ENCODE measurements at regions not wholly inside any gene's neighbourhood (a gene's known extent, or its start where the extent isn't known, plus 50 kb on each side); places are given as distances from the start of the nearest gene placed in this dataset.
"Not testable (repeated sequence)": the region's sequence is repeated elsewhere in the genome, so short reads cannot be mapped to it uniquely, and the experiment has no call there.

- DNase-seq, result no peak
Observed at GRCh38 chr6:118718903-118719302, 67.5 kb upstream of the CEP85L start.

- no peak for DNase-seq
Observed at GRCh38 chr6:118718297-118718696, 66.9 kb upstream of the CEP85L start.

GRCh38 chr6:118717106-118717505 lies 65.7 kb upstream of the CEP85L start:
- no peak for DNase-seq

- DNase-seq, result not testable (repeated sequence)
Observed at GRCh38 chr6:118715907-118716306, 64.5 kb upstream of the CEP85L start.

GRCh38 chr6:118715376-118715775 lies 64.0 kb upstream of the CEP85L start:
- no peak for DNase-seq

- DNase-seq, result no peak
Observed at GRCh38 chr6:118714756-118715155, 63.4 kb upstream of the CEP85L start.

GRCh38 chr6:118712969-118713368 lies 61.6 kb upstream of the CEP85L start:
- no peak for DNase-seq

GRCh38 chr6:118710616-118711015 lies 59.2 kb upstream of the CEP85L start:
- no peak for DNase-seq

- DNase-seq, result no peak
Observed at GRCh38 chr6:118709859-118710350, 58.5 kb upstream of the CEP85L start.

- DNase-seq, result no peak
Observed at GRCh38 chr6:118708744-118709143, 57.4 kb upstream of the CEP85L start.

GRCh38 chr6:118708055-118708454 lies 56.7 kb upstream of the CEP85L start:
- DNase-seq, result no peak

- DNase-seq, result no peak
Observed at GRCh38 chr6:118706702-118707101, 55.3 kb upstream of the CEP85L start.

- no peak for DNase-seq
Observed at GRCh38 chr6:118705544-118706491, 54.4 kb upstream of the CEP85L start.

GRCh38 chr6:118704915-118705314 lies 53.5 kb upstream of the CEP85L start:
- DNase-seq, result no peak

GRCh38 chr6:118701260-118701659 lies 49.9 kb upstream of the CEP85L start:
- DNase-seq, result not testable (repeated sequence)

All from COR-L47 (cell line).